K562 (cell line): ENCODE measurements at regions not wholly inside any gene's neighbourhood (a gene's known extent, or its start where the extent isn't known, plus 50 kb on each side); places are given as distances from the start of the nearest gene placed in this dataset.
A peak's percentile ranks its signal among the peaks of the same experiment; 100 is the strongest.

Source experiments
- CTCF ChIP-seq, 3 experiments: IDR thresholded peaks in 2 of 3; conservative IDR thresholded peaks in 1 of 3; 2 replicates each; pipeline ENCODE4 v1.5.1; 2011 to 2012; ENCODE audit warnings: low read length in 3 of 3, mild to moderate bottlenecking in 3 of 3, control low read depth in 2 of 3, improper control_type of control experiment in 1 of 3, inconsistent platforms in 1 of 3, low read depth in 1 of 3, mixed read lengths in 1 of 3, moderate library complexity in 1 of 3; ENCODE audit not compliant: insufficient read depth in 2 of 3
- MAFK ChIP-seq: IDR thresholded peaks from 2 replicates; pipeline ENCODE4 v1.6.1; 2011; ENCODE audit warnings: low read length, improper control_type of control experiment
- RFX5 ChIP-seq: IDR thresholded peaks from 2 replicates; pipeline ENCODE4 v1.6.1; 2011; ENCODE audit warnings: low read depth, mild to moderate bottlenecking, improper control_type of control experiment, low read length
- TF ChIP-seq, protein P1 (sequence below): fragments of 250-450 bp; sonication (Bioruptor Pico); IDR thresholded peaks from 2 replicates; pipeline ENCODE4 v1.5.0; 2021
- TF ChIP-seq, protein P2 (sequence below): fragments of 250-450 bp; sonication (Bioruptor Pico); IDR thresholded peaks from 2 replicates; pipeline ENCODE4 v1.8.0; 2022; ENCODE audit warnings: moderate library complexity, mild to moderate bottlenecking, inconsistent platforms

DNA sequence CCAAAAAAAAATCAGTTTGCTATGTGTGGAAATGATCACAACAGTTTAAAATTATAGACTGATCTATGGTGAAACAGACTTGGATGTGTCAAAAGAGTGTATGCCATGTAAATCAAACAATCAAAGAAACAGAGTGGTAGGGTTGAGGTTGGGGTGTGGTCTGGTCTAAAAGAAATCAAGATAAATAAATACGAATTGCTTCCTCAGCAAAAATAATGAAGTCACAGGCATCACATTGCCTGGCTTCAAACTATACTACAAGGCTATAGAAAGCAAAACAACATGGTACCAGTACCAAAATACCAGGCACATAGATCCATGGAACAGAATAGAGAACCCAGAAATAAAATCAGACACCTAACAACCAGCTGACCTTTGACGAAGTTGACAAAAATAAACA, 1796.9 kb downstream of the NCAM2 start:
- TF ChIP-seq RFX5: no peak
- TF ChIP-seq MAFK: peak; percentile 54; the same call in 1 of the 2 replicates
- TF ChIP-seq, protein P1, sequence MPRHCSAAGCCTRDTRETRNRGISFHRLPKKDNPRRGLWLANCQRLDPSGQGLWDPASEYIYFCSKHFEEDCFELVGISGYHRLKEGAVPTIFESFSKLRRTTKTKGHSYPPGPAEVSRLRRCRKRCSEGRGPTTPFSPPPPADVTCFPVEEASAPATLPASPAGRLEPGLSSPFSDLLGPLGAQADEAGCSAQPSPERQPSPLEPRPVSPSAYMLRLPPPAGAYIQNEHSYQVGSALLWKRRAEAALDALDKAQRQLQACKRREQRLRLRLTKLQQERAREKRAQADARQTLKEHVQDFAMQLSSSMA: no peak
- TF ChIP-seq, protein P2, sequence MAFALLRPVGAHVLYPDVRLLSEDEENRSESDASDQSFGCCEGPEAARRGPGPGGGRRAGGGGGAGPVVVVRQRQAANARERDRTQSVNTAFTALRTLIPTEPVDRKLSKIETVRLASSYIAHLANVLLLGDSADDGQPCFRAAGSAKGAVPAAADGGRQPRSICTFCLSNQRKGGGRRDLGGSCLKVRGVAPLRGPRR: no peak
- TF ChIP-seq CTCF (IDR thresholded peaks at IDR 0.05 in 2 of 3, conservative IDR thresholded peaks at IDR 0.05 in 1 of 3; ENCODE audit: insufficient read depth in 2 of 3, low read depth in 1 of 3, low read length in 3 of 3): no peak
